ENCODE measurements at regions not wholly inside any gene's neighbourhood (a gene's known extent, or its start where the extent isn't known, plus 50 kb on each side); places are given as distances from the start of the nearest gene placed in this dataset.

GRCh38 chr4:3343358-3343757, 50.5 kb downstream of the RGS12 start:
- DNase-seq, result no peak

- DNase-seq, result no peak
These were observed 51.3 kb downstream of the RGS12 start for GRCh38 chr4:3344104-3344503.

- no peak for DNase-seq
These were observed 51.8 kb downstream of the RGS12 start for GRCh38 chr4:3344596-3344995.

- DNase-seq, result no peak
These were observed 52.6 kb downstream of the RGS12 start for GRCh38 chr4:3345384-3345783.

- peak; percentile 76 for DNase-seq
These were observed 53.3 kb downstream of the RGS12 start for GRCh38 chr4:3346146-3346545.

GRCh38 chr4:3347871-3348270, 55.0 kb downstream of the RGS12 start:
- DNase-seq, result no peak

- no peak for DNase-seq
These were observed 55.8 kb downstream of the RGS12 start for GRCh38 chr4:3348621-3349020.

- no peak for DNase-seq
These were observed 56.3 kb downstream of the RGS12 start for GRCh38 chr4:3349116-3349515.

- DNase-seq, result no peak
These were observed 59.2 kb downstream of the RGS12 start for GRCh38 chr4:3351997-3352396.

GRCh38 chr4:3352505-3352904, 59.7 kb downstream of the RGS12 start:
- DNase-seq, result no peak

- no peak for DNase-seq
These were observed 60.2 kb downstream of the RGS12 start for GRCh38 chr4:3352941-3353594.

- no peak for DNase-seq
These were observed 61.1 kb downstream of the RGS12 start for GRCh38 chr4:3353752-3354454.

- DNase-seq, result no peak
These were observed 61.6 kb downstream of the RGS12 start for GRCh38 chr4:3354455-3354811.

GRCh38 chr4:3355266-3355748, 62.5 kb downstream of the RGS12 start:
- peak; percentile 18 for DNase-seq

- no peak for DNase-seq
These were observed 65.8 kb downstream of the RGS12 start for GRCh38 chr4:3358656-3359055.

GRCh38 chr4:3360777-3361176, 68.0 kb downstream of the RGS12 start:
- DNase-seq, result no peak

GRCh38 chr4:3361406-3361805, 68.6 kb downstream of the RGS12 start:
- DNase-seq, result no peak

GRCh38 chr4:3361896-3362295, 69.1 kb downstream of the RGS12 start:
- DNase-seq, result no peak

- no peak for DNase-seq
These were observed 69.8 kb downstream of the RGS12 start for GRCh38 chr4:3362431-3363287.

GRCh38 chr4:3363411-3364141, 70.8 kb downstream of the RGS12 start:
- no peak for DNase-seq

GRCh38 chr4:3364199-3364598, 71.4 kb downstream of the RGS12 start:
- DNase-seq, result no peak

- no peak for DNase-seq
These were observed 72.0 kb downstream of the RGS12 start for GRCh38 chr4:3364634-3365314.

Measured in activated CD4-positive, alpha-beta T cell treated with anti-CD3 and anti-CD28 coated beads, Interleukin-10, Interleukin-2, amounts not matched to agents 100 ng/mL and 50 ng/mL, durations not matched to agents 16 hours and 8 hours (primary cell).